ENCODE measurements at regions not wholly inside any gene's neighbourhood (a gene's known extent, or its start where the extent isn't known, plus 50 kb on each side); places are given as distances from the start of the nearest gene placed in this dataset.
"Not testable (repeated sequence)": the region's sequence is repeated elsewhere in the genome, so short reads cannot be mapped to it uniquely, and the experiment has no call there.

DNA sequence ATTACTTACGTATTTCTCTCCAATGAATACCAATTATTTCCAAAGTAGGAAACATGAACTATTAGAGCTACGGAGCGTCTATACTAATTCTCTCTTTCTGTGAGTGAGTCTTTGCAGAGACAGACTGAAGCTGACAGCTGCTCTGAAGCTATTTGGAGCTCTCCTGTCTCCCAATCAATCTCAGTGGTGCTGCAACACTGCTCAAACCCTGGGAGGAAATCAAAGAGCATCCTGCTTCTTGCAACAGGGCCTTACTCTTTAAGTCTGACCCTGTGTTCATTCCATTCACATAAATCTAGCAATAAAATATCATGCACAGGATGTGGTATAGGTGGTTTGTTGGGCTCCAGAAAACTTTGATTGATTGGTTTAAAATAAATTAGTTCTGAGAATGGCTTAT lies 685.7 kb upstream of the IGFBP3 start:
- no peak for DNase-seq

DNA sequence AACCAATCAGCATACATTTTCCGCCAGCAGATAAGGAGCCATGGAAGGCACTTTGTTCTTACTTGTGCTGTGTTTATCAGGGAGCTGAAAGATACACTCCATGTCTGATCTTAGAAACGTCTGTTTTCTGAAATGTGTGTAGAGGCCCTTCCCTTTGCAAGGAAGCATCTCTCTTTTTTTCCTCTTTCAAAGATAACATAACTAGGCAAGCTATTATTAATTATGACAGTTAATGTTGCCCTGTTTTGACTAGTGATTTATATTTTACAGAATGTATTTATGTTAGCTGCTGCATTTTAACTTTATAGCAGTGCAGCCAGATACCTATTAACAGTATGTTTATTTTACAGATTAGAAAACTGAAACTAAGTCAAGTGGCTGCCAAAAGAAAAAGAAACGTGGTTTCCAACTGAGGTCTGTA lies 683.2 kb upstream of the IGFBP3 start:
- DNase-seq, result no peak

DNA sequence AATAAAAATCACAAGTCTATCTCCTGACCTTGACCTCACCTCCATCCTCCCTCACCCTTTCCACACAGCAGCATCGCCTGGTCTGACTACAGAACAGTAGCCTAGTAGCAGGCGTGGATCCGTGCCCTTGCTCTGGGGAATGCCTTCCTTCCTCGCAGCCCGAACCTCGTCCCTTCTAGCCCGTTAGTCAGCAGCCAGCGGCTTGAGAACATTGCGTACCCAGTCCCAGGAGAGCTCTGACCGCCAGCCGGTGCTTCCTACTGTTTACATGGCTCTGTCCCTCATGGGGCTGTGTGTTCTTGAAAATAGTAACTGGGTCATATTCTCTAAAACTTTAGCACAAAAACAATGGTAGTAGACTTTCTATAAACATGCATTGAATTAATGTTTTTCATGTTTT lies 682.7 kb upstream of the IGFBP3 start:
- DNase-seq, result no peak

DNA sequence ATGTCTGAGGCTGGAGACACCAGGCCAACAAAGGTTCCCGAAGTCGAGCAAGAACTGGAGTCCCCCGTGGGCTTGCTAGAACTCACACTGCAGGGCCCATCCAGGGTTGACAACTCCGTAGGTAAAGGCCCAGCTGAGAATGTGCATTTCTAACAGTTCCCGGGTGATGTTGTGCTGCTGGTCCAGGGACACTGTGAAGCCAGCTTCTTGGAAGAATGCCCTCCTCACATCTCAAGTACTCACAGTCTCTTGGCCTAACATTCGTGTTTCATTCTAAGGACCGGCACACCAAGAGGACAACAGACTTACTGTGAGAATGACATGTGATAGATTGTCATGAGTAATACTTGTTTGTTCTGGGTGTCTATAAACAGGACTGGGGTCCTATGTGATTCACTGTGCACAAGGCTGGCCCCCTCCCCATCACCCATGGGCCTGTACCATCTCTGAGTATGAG lies 682.3 kb upstream of the IGFBP3 start:
- no peak for DNase-seq

DNA sequence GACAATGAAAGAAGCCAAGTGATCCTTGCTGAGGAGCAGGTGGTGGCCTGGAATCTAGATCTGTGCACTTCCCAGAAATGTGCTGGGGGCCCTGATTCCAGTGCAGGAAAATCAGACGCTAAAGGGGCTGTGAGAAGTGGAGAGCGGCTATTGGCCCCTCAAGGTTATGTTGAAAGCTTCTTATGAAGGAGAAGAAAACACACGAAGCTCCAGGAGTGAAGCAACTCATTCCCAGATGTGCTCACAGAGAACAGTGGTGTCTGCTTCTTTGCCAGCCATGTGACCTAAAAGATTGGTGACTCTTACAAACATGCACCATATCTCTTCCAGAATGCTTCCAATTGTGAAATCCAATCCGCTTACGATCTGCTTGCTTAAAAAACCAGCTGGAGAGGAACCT lies 679.3 kb upstream of the IGFBP3 start:
- DNase-seq, result no peak

DNA sequence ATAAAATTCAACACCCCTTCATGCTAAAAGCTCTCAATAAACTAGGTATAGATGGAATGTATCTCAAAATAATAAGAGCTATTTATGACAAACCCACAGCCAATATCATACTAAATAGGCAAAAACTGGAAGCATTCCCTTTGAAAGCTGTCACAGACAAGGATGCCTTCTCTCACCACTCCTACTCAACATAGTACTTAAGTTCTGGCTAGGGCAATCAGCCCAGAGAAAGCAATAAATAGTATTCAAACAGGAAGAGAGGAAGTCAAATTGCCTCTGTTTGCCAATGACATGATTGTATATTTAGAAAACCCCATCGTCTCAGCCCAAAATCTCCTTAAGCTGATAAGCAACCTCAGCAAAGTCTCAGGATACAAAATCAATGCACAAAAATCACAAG lies 673.8 kb upstream of the IGFBP3 start:
- DNase-seq, result not testable (repeated sequence)

DNA sequence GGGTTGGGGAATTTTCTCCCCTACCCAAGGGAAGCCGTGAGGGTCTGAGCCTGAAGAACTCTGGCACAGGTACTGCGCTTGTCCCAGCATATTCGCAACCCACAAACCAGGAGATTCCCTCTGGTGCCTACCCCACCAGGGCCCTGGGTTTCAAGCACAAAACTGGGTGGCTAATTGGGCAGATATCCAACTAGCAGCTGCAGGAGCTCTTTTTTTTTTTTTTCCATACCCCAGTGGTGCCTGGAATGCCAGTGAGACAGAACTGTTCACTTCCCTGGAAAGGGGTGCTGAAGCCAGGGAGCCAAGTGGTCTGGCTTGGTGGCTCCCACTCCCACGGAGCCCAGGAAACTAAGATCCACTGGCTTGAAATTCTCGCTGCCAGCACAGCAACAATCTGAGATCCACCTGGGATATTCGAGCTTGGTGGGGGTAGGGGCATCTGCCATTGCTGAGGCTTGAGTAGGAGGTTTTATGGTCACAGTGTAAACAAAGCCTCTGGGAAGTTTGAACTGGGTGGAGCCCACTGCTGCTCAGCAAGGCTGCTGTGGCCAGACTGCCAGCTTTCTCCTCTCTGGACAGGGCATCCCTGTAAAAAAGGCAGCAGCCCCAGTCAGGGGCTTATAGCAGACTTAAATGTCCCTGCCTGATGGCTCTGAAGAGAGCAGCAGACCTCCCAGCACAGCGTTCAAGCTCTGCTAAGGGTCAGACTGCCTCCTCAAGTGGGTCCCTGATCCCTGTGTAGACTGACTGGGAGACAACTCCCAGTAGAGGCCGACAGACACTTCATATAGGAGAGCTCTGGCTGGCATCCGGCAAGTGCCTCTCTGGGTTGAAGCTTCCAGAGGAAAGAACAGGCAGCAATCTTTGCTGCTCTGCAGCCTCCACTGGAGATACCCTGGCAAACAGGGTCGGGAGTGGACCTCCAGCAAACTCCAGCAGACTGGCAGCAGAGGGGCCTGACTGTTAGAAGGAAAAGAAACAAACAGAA lies 670.1 kb upstream of the IGFBP3 start:
- DNase-seq, result peak; percentile 32

DNA sequence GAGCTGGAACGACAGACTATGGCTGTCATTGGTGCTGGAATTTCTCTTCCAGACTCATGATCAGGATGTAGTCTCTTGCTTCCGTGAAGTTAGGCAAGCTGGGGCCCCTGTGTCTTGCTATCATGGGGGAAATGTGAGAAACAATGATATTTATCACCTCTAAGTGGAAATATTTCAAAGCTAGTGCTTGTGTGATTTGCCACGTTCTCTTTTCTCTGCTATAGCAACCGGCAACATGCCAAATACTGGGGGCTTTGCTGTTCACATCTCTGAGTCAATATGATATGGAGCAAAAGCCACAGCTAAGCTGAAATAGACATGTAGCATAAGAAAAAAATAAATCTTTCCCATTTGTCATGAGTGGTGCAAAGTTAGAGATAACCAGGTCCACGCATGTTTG lies 668.2 kb upstream of the IGFBP3 start:
- no peak for DNase-seq

DNA sequence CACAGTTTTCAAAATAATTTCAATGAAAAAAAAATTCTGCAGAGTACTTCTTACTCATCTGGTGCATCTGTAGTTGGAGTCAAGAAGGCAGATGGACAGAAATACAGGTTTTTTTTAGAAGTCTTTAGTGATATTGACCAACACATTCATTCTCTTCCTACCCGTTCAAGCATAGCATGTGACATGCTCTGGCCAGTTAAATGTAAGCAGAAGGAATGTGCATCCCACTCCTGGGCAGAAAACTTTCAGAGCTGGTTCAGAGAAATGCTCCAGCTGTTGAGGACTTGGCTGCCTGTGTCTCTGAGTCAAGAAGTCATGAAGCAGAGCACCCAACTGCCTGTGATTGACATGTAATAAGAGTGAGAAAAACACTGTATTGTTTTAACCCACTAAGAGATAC lies 665.3 kb upstream of the IGFBP3 start:
- no peak for DNase-seq

DNA sequence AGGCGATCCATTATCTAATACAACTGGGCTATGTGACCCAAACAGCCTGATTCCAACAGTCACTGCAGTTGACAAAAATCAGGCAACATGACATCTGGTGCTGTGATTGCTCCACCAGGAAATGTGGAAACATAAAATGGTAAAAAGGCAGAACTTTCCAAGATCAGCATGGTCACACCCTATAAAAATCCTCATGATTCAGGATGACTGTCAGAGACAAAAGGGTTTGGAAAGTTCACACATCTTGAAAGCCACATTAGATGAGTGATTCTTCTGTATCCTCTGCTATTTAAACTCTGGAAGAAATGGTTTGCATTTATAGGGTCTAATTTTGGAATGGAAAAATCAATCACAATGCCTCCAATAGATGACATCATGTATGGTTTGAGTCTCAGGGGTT lies 662.6 kb upstream of the IGFBP3 start:
- DNase-seq, result no peak

DNA sequence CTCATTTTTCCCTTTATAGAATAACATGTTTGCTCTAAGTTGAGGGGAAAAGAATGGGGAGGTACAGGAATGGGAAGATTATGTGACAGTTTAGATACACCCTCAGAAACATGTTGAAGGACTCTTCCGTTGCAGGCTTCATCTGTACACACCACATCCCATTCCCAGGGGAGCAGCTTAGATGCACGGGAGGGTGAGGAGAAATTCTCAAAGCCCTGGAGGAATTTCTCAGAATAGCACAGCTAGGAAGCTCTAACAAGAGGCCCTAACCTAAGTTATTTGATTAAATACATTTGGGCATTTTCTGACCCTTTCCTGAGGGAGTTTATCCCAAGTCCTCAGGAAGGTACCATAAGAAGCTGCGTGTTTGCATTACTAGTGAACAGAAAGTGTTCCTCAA lies 660.2 kb upstream of the IGFBP3 start:
- DNase-seq, result no peak

DNA sequence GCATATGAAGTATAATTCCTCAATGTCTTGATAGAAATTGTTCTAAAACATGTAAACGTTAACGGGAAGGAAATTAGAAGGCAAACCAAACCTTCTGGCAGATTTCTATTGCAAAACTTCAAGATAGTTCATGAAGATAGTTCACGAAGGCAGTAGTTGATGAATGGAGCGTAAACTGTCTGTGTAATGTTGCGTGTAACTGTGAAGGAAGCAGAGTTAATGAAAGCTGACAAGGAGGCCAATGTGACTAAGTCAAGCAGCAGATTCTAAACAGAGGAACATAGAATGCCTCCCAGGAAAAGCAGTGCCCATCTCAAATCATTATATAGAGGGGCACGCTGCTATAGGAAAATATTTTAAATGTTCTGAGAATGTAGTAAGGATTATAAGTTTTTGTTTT lies 659.7 kb upstream of the IGFBP3 start:
- no peak for DNase-seq

DNA sequence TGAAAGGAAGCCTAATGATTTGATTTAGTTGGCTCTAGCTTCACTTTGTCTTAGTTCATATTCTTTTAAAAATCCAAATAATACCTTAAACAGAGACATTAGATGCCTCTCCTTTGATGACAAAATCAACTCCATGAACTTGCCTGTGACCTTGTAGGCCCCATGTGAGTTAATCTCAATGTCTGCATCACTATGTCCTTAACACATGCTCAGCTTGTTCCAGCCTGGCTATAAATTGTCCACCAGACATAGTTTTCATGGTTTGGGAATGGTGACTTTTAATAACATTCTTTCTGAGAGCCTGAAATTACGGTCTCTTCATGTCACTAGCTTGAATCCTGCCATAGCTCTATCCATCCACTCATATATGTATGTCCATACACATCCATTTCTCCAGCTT lies 656.3 kb upstream of the IGFBP3 start:
- no peak for DNase-seq

DNA sequence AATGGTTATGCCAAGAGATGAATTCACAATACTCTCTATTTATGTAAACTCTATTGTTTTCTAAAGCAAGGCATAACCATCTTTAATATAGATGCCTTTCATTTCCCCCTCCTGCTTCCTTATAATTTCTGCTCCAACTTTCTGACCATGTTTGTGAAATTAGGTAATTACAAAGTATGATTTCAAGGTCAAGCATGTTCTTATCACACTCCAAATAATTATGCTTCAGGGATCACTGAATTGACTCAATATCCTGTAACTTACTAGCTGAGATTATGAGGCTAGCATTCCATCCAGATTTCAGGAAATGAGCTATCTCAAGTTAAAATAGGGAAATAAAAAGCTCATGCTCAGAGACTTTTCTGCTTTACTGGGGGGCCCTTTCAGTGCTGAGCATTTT lies 655.9 kb upstream of the IGFBP3 start:
- no peak for DNase-seq

DNA sequence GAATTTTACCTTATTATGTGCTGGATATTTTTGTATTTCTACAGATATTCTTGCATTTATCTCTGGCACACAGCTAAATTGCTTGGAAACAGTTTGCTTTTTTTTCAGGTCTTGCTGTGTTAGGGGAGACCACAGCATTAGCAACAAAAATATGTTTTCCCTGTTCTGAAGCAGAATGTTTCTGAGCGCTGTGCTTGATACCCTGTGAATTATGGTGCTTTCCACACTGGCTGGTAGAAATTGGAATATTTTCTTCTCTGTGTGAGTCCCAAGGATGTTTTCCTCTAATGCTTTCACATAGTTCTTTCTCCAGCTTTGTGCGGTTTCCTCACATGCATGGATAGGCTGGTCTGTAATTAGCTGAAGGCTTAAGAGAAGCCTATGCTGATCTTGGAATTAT lies 651.6 kb upstream of the IGFBP3 start:
- DNase-seq, result no peak

DNA sequence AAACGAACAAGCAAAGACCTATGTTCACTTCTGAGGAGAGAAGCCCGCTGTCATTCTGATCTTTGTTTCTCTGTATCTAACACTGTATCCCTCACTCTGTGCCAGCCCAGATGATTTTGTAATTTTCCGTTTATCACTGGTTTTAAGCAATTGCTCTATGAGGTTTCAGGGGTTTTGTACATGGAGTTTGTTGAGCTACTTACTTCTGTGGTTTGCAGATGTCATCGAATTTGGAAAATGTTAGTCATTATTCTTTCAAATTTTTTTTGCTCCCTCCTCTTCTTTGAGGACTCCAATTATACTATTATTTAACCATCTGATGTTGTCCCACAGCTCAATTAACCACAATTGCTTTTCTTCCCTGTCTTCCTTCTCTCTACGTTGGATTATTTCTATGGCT lies 650.9 kb upstream of the IGFBP3 start:
- no peak for DNase-seq

DNA sequence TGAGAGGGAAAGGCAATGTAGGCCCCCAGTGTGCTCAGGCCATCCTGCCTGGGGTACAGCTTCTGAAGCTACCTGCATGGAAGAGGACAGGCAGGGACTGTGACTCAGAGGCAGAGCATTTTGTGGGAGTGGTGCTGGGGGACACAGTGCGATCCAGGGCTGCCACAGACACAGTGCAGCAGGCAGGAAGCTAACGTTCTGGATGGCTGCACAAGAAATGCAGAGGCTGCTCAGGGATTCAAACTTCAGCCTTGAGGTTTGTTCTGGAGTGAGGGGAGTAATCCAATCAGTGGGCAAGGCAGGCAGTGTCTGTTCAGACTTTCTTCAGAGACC lies 648.0 kb upstream of the IGFBP3 start:
- DNase-seq, result no peak

DNA sequence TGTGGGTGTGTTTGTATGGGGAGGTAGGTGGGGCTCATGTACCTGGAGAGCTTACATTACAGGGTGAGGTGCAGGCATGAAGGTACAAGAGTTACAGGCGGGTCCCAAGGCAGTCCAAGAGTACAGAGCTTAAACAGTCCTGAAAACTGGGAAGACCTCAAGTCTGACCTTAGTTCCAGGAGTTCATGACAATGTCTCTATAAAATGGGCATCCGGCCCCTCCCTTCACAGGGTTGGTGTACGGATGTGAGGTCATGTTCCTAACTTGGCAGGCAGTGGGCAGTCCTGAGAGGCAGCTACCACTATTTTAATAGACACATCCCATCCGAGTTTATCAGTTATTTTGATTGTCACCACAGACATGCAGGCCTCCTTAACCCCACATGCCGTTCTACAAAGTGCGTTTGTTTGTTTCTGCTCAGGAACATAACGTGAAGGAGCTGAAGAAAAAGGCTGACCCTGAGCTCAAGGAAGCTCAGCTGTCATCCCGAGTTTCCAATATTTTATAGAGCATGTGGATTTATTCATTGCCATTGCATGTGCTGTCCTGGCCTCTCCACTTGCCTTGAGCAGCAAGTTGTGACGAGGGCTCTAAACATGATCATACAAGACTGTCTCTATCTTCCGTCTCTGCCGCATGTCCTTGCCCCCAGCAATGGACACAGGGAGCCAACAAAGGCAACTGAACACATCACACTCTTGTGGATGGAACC lies 647.5 kb upstream of the IGFBP3 start:
- no peak for DNase-seq

DNA sequence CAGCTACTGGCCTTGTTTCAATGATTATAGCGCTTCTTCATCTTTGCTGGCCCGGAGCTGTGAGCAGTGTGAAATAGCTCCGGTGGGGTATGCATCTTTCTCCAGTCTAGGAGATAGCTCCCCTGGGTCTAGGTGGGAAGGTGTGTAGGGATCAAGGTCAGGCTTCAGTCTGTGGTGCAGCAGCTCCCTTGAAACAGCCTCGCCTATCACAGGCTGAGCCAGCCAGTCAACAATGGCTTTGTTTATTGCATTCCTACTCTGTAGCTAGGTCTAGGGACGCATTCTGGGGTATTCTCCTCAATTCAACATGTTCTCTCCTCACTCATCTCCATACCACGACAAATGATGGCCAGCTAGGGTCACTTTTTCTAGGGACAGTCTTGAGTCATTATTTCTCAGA lies 646.8 kb upstream of the IGFBP3 start:
- DNase-seq, result no peak

DNA sequence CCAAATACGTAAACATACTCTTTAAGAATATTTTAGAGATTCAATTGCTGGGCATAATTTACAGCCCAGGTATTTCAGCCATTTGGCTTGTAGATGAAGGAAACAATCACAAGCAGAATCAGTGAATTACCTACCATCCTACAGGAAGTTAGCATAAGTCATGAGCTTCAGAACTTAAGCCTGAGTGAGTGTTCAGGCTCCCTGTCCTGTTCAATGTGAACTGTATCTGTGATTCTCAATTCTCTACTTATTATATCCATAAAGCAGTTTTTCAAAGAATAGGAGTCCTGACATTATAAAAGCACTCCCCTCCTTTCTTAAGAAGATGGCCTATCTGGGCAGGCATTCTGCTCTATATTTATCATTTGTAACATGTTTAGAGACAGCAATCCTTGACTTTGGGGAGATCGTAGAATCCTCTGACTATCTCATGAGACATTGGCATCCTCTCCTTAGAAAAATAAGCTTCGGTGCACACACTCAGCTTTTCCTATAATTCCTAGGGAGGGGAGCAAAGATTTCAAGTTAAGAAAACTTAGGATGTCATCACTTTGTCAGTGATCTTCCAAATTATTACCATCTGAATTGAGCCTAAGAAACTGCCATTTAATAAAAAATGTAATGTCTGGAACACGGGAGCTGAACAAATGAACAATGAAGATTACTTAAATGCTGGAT lies 645.2 kb upstream of the IGFBP3 start:
- no peak for DNase-seq

DNA sequence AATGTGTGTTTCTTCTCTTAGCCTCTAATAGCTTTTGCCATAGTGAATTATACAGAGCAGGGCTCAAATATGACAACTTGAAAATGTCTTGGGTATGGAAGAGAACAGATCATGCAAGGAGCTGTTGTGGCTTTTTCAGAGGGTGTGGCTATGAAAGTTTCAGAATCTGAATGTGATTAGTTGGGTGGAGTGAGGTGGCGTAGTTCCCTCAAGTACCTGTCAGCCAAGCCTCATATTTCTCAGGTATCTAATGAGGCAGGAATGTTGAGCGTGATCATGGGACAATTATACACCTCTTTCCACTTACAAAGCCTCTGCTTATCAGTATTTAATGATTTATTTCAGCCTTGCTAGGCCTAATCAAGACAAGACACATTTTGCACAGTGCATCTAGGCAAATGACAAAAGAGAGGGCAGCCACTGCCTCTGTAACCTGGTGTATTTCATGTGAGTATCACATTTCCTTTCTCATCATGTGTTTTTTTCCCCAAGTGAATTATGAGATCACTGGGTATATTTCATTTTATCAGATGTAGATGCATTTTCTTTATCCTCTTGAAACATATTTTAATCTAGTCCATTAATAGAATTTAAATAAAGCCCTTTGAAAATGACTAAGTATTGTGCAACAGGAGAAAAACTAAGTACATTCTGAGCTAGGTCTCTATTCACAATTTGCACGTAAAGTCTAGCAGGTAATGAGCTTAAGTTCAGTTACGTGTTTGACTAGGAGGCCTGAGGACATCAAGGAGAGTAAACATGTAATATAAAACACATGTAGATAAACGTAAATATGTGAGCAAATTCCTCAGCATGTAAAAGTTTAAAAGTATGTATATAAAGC lies 644.4 kb upstream of the IGFBP3 start:
- DNase-seq, result no peak

DNA sequence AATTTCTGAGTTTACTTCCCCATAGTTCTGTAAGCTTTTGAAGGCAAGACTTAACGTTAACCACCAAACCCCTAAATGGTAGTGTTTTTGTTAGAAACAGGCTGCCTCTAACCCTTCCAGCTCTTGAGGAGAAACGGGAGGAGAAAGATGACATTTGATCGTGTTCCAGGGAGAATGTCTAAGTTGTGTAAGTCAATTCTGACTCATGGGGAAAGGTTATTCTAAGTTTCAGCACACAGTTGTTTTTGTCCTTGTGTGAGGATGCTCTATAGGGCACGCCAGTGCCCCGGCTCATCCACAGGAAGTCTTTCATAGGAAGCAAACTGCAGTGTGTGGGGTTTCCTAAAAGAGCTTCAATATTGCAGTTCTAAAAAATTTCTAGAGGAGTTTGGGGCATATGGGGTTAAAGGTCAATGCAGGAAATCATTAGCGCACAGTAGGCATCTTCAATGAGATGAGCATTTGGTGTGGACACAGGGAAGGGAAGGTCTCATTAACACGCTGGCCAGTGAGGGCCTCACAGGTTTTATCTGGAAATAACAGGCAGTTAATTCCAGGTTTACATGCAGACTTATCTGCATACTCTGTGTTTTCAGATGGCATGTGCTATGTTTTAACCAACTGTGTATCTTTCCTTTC lies 638.2 kb upstream of the IGFBP3 start:
- no peak for DNase-seq
